ENCODE measurements at regions not wholly inside any gene's neighbourhood (a gene's known extent, or its start where the extent isn't known, plus 50 kb on each side); places are given as distances from the start of the nearest gene placed in this dataset.
A peak's percentile ranks its signal among the peaks of the same experiment; 100 is the strongest.

DNA sequence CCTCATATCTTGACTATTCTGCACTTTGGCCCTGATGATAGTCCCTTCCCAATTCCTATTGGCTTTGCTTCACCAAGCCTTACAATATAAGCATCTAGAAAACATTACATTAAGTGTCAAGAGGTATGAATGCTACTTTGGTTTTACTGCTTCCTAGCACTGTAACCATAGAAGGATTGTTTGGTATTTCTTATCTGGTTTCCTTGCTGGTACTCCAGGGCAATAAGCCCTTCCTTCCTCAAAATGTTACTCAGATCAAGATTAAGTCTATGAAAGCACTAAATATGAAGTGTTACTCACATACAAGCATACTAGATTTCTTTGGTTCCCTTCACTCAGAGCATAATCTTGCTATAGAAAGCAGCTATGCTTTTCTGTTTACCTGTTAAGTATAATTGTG, 492.5 kb downstream of the ETV1 start:
- Histone ChIP-seq H3K27ac (ENCODE audit: insufficient read depth, low read depth, low read length) (no peak overlapping the region), H3K4me2 (ENCODE audit: insufficient read depth, low read length) (no peak overlapping the region), H3K9ac (replicated peaks; ENCODE audit: extremely low read depth, insufficient read depth, low read length) (no peak overlapping the region), H3K36me3 (ENCODE audit: control insufficient read depth in 2 of 2, extremely low read depth in 1 of 2, insufficient read depth in 2 of 2, low read length in 2 of 2) (no peaks in the 10 kb centered on the region), H3K27me3 (ENCODE audit: control insufficient read depth in 2 of 2, insufficient read depth in 2 of 2, low read length in 2 of 2) (no peaks in the 10 kb centered on the region), H4K20me1 (replicated peaks; ENCODE audit: control insufficient read depth, extremely low read depth, insufficient read depth, low read length) (no peaks in the 10 kb centered on the region), H3K9me1 (replicated peaks; ENCODE audit: control insufficient read depth, extremely low read depth, insufficient read depth, low read length) (no peaks in the 10 kb centered on the region), H2AFZ (ENCODE audit: low read depth, low read length) (no peak overlapping the region), H3K79me2 (ENCODE audit: control insufficient read depth, insufficient read depth, low read length) (no peaks in the 10 kb centered on the region), H3K4me3 (replicated peaks in 1 of 3; ENCODE audit: insufficient read depth in 1 of 3, low read depth in 1 of 3, low read length in 3 of 3) (no peak overlapping the region), H3K9me3 (replicated peaks; ENCODE audit: control insufficient read depth, insufficient read depth, low read length) (no peaks in the 10 kb centered on the region), H3K4me1 (ENCODE audit: control insufficient read depth, extremely low read depth, insufficient read depth, low read length) (no peaks in the 10 kb centered on the region)
- intact Hi-C loops (cut with micrococcal nuclease) (no loop called here), dilution Hi-C loops (cut with MboI; ENCODE audit: extremely low pct_ligation_motif_present, low sequenced_read_pairs) (no loop called here)
- no TSS peak for BruUV-seq (replicated peaks)
- CTCF ChIA-PET = no interaction called here
- POLR2A ChIA-PET = no interaction called here
- FAIRE-seq (no peak), DNase-seq (ENCODE audit: low read depth, low spot score) (peak; percentile 1)
- TF ChIP-seq EZH2 (IDR thresholded peaks at IDR 0.05; ENCODE audit: borderline replicate concordance, low read depth, low read length, severe bottlenecking) (no peak), GATA2 (IDR thresholded peaks at IDR 0.05; ENCODE audit: insufficient read depth, insufficient read length, low read depth, low read length) (no peak), MYC (IDR thresholded peaks at IDR 0.05; ENCODE audit: low read depth, low read length) (no peak), FOS (IDR thresholded peaks at IDR 0.05; ENCODE audit: borderline replicate concordance, insufficient read depth, low read length) (no peak), POLR2A (IDR thresholded peaks at IDR 0.05; ENCODE audit: low read depth, low read length) (no peak), JUN (IDR thresholded peaks at IDR 0.05; ENCODE audit: borderline replicate concordance, insufficient read depth, insufficient read length, low read depth) (no peak), POLR2AphosphoS5 (IDR thresholded peaks at IDR 0.05; ENCODE audit: insufficient read depth, low read depth, low read length) (no peak)
- TF ChIP-seq, protein P1, sequence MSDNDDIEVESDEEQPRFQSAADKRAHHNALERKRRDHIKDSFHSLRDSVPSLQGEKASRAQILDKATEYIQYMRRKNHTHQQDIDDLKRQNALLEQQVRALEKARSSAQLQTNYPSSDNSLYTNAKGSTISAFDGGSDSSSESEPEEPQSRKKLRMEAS (IDR thresholded peaks at IDR 0.05; ENCODE audit: insufficient read depth, insufficient read length) = no peak
- TF ChIP-seq, protein P2, sequence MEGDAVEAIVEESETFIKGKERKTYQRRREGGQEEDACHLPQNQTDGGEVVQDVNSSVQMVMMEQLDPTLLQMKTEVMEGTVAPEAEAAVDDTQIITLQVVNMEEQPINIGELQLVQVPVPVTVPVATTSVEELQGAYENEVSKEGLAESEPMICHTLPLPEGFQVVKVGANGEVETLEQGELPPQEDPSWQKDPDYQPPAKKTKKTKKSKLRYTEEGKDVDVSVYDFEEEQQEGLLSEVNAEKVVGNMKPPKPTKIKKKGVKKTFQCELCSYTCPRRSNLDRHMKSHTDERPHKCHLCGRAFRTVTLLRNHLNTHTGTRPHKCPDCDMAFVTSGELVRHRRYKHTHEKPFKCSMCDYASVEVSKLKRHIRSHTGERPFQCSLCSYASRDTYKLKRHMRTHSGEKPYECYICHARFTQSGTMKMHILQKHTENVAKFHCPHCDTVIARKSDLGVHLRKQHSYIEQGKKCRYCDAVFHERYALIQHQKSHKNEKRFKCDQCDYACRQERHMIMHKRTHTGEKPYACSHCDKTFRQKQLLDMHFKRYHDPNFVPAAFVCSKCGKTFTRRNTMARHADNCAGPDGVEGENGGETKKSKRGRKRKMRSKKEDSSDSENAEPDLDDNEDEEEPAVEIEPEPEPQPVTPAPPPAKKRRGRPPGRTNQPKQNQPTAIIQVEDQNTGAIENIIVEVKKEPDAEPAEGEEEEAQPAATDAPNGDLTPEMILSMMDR (IDR thresholded peaks at IDR 0.05; ENCODE audit: extremely low read depth in 1 of 2, insufficient read depth in 1 of 2, low read depth in 1 of 2, low read length in 2 of 2) = no peak

Measured in endothelial cell of umbilical vein (primary cell).